GM23338 (cell line): ENCODE measurements at regions not wholly inside any gene's neighbourhood (a gene's known extent, or its start where the extent isn't known, plus 50 kb on each side); places are given as distances from the start of the nearest gene placed in this dataset.

Source experiments
- CTCF ChIP-seq, 2 experiments: fragments of 200-600 bp in 1 of 2; sonication (generic) in 1 of 2; conservative IDR thresholded peaks; 2 replicates each; pipeline versions ENCODE4 v1.5.1 to v1.6.1; 2016 to 2017; ENCODE audit warnings: antibody characterized with exemption in 2 of 2, low read depth in 2 of 2, mild to moderate bottlenecking in 2 of 2, moderate library complexity in 1 of 2
- EZH2phosphoT487 ChIP-seq: fragments of 200-600 bp; sonication (generic); IDR thresholded peaks from one replicate; pipeline ENCODE4 v1.8.1; 2018; ENCODE audit warnings: antibody characterized with exemption; ENCODE audit not compliant: unreplicated experiment

GRCh38 chr1:82731216-82731615 is 930.5 kb downstream of the ADGRL2 start:
- no peak for TF ChIP-seq CTCF (conservative IDR thresholded peaks at IDR 0.05; ENCODE audit: low read depth in 2 of 2)
- no peak for TF ChIP-seq EZH2phosphoT487
